Heart left ventricle (tissue), 16 donors: ENCODE measurements at regions not wholly inside any gene's neighbourhood (a gene's known extent, or its start where the extent isn't known, plus 50 kb on each side); places are given as distances from the start of the nearest gene placed in this dataset.

Source experiments
- ATAC-seq, 4 donors: fragments of 200-7000 bp; cut with Tn5 transposase; one replicate each; pipeline ENCODE4 v1.9.1; 2020 to 2022; ENCODE audit warnings: moderate library complexity in 4 of 4, mild to moderate bottlenecking in 3 of 4, moderate number of reproducible peaks in 1 of 4
- DNase-seq, 5 donors: peaks; one replicate each; pipeline ENCODE4 v3.0.0-alpha.2; 2020
- H3K27ac ChIP-seq, 12 donors: fragments of 200-600 bp; sonication (generic) in 4 of 12; one replicate each; pipeline versions ENCODE4 v1.5.0 to v1.8.0; 2016 to 2022; ENCODE audit warnings: mild to moderate bottlenecking in 2 of 12
- H3K27me3 ChIP-seq, 9 donors: fragments of 200-600 bp; sonication (generic) in 2 of 9; one replicate each; pipeline versions ENCODE4 v1.5.1 to v1.8.0; 2016 to 2022; ENCODE audit warnings: mild to moderate bottlenecking in 3 of 9
- H3K36me3 ChIP-seq, 9 donors: fragments of 200-600 bp; sonication (generic) in 2 of 9; one replicate each; pipeline versions ENCODE4 v1.5.0 to v1.8.0; 2018 to 2022; ENCODE audit warnings: mild to moderate bottlenecking in 2 of 9
- H3K4me1 ChIP-seq, 12 donors: fragments of 200-600 bp; sonication (generic) in 4 of 12; one replicate each; pipeline versions ENCODE4 v1.5.0 to v1.8.0; 2016 to 2022; ENCODE audit warnings: mild to moderate bottlenecking in 3 of 12
- H3K4me3 ChIP-seq, 12 donors: fragments of 200-600 bp; sonication (generic) in 4 of 12; one replicate each; pipeline versions ENCODE4 v1.5.0 to v1.8.0; 2017 to 2022; ENCODE audit warnings: mild to moderate bottlenecking in 9 of 12, moderate library complexity in 4 of 12
- H3K9me3 ChIP-seq, 12 donors: fragments of 200-600 bp; sonication (generic) in 4 of 12; one replicate each; pipeline versions ENCODE4 v1.5.0 to v1.8.0; 2016 to 2022; ENCODE audit warnings: mild to moderate bottlenecking in 1 of 12
- POLR2A ChIP-seq, 2 donors: fragments of 450-650 bp; IDR thresholded peaks; one replicate each; pipeline ENCODE4 v1.6.1; 2017; ENCODE audit warnings: antibody characterized with exemption in 2 of 2, mild to moderate bottlenecking in 2 of 2, moderate library complexity in 2 of 2
- WGBS, 4 donors: extraction: QIAGEN DNeasy Blood & Tissue Kit in 2 of 4; methylation state at CpG; one replicate each; pipeline versions ENCODE4 v1.1.5 to v1.1.7; 2013 to 2018; 5-methylcytosine and 5-hydroxymethylcytosine counted together
- intact Hi-C, 10 donors: fragments of 100-400 bp; cut with DNase I; formaldehyde crosslinking; loops; one replicate each; pipeline versions ENCODE4 v1.11.1 to v1.14.2; 2022
- TF ChIP-seq, protein P1 (sequence below), 12 donors: fragments of 200-600 bp; sonication (generic) in 4 of 12; IDR thresholded peaks; one replicate each; pipeline versions ENCODE4 v1.5.0 to v1.8.0; 2018 to 2022; ENCODE audit warnings: antibody characterized with exemption in 12 of 12, mild to moderate bottlenecking in 5 of 12
- donor health status: ischemic (EF 13 %, LVEDD 7.1; RV severe dilation, severe dysfunction).
- donor health status: healthy with polysubstance abuse.
- donor health status: DM: no; HTN: yes; CAD: no.
- donor health status: DM: no; HTN: no; CAD: no.
- donor health status: ischemic (EF 25% LVEDD 6.9; RV normal size, moderate dysfunction).
- donor health status: ischemic (EF 25% LVEDD 5.7; RV mildly dilated, moderate dysfunction).
- donor health status: healthy.
- donor health status: DM: yes; HTN: yes; CAD: no.
- donor health status: ischemic (EF 35%, LVEDD 5.7; RV mildly dilated, moderate dysfunction).
- donor health status: nonischemic (EF 11% LVEDD 7.7; RV severe dilation, severe dysfunction).
- donor health status: DM: yes; HTN: yes; CAD: no.
- donor health status: PGD.
- donor health status: ischemic (EF 29% LVEDD 5.4; RV normal size, mild dysfunction).
- donor health status: nonischemic (EF 23%, LVEDD 6.1; RV moderate dilation, normal function).

DNA sequence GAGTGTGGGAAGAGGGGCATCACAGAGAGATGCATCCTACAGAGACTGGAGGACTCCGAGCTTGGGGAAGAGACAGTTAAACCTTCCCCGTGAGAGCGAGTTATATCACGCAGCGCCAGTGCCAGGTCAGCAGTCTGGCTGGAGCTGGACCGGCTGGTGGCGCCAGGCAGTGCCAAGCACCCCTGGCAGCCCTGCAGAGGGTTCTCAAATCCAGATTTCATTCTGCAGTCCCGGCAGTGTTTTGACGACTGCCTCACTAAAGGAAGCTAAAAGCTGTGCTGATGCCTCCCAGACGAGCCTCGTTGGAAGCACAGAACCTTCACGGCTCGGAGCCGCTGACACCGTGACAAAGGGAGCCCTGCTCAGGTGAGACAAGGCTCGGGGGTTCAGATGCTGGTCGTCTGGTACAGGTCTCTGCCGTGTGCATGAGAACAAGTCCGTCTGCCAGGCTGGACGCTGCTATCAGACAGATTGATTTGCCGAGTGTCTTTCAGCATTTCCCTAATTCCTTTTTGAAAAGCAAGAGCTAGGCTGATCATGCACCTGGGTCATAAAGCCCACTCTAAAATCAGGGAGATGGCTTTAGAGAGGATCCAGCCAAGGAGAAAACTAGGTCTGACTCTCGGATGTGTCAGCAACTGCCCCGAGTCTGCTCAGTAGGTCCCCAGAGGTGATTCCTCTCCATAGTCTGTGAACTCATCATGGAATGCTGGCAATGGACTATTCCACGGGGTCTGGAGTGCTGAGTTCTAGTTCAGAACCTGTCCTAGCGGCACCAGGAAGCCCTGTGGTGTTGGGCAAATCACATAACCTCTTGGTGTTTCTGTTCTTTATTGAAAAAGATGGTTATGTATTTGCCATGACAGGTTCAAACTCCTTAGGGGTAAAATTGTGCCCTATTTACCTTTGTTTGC is 240.6 kb downstream of the SOX11 start:
- TF ChIP-seq, protein P1, sequence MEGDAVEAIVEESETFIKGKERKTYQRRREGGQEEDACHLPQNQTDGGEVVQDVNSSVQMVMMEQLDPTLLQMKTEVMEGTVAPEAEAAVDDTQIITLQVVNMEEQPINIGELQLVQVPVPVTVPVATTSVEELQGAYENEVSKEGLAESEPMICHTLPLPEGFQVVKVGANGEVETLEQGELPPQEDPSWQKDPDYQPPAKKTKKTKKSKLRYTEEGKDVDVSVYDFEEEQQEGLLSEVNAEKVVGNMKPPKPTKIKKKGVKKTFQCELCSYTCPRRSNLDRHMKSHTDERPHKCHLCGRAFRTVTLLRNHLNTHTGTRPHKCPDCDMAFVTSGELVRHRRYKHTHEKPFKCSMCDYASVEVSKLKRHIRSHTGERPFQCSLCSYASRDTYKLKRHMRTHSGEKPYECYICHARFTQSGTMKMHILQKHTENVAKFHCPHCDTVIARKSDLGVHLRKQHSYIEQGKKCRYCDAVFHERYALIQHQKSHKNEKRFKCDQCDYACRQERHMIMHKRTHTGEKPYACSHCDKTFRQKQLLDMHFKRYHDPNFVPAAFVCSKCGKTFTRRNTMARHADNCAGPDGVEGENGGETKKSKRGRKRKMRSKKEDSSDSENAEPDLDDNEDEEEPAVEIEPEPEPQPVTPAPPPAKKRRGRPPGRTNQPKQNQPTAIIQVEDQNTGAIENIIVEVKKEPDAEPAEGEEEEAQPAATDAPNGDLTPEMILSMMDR (IDR thresholded peaks at IDR 0.05): peak in 5 of 12 donors; percentile 9 to 37 (median 31)
- no peak for TF ChIP-seq POLR2A (IDR thresholded peaks at IDR 0.05)
- DNase-seq (peak in 4 of 5 donors; percentile 51 to 79 (median 60)), ATAC-seq (peak; percentile 92 to 97 (median 96))
- peak overlapping the region in 10 of 12 donors; percentile 8 to 51 (median 30) for H3K4me3 ChIP-seq
- peaks cover 0 to 13% (median 0%) of the 10 kb centered on the region in 12 donors for H3K9me3 ChIP-seq
- WGBS, 4 donors: 39 to 55% (median 47%) methylated on average over 25 of the region's 25 CpGs
- intact Hi-C loops: loop anchor here in 1 of 10 donors (10.0 kb wide), 2 partner anchors 422 to 842 kb away; no protein-coding TSS in a partner anchor
- peaks cover 0 to under 1% (median 0%) of the 10 kb centered on the region in 12 donors for H3K4me1 ChIP-seq
- H3K27me3 ChIP-seq: no peaks in the 10 kb centered on the region
- peak overlapping the region in 1 of 12 donors; percentile 11 for H3K27ac ChIP-seq
- no peaks in the 10 kb centered on the region for H3K36me3 ChIP-seq

DNA sequence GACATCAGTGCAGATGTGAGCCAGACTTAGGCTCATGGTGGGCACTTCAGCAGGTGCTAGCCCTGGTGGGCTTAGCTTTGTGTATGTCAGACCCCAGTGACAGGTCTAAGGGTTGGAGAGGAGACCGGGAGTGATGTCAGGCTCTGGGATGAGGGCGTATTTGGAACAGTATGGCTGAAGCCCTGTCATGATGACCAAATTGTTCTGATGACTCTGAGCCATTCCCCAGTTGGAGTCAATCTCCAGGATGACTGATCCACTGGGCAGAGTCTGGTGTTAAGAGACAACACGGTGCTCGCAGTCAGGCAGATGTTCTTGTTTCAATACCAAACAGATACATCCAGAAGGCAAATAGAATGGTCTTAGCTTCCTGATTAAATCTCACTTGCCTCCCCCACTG is 241.5 kb downstream of the SOX11 start:
- H3K4me3 ChIP-seq: no peak overlapping the region
- no peak for TF ChIP-seq POLR2A (IDR thresholded peaks at IDR 0.05)
- TF ChIP-seq, protein P1 (IDR thresholded peaks at IDR 0.05): no peak
- WGBS, 4 donors: 76 to 96% (median 86%) methylated on average over 4 of the region's 4 CpGs
- H3K9me3 ChIP-seq: peaks cover 0 to 13% (median 0%) of the 10 kb centered on the region in 12 donors
- H3K36me3 ChIP-seq: no peaks in the 10 kb centered on the region
- intact Hi-C loops: loop anchor here in 1 of 10 donors (10.0 kb wide), 2 partner anchors 421 to 841 kb away; no protein-coding TSS in a partner anchor
- H3K4me1 ChIP-seq: peaks cover 0 to 8% (median 0%) of the 10 kb centered on the region in 12 donors
- H3K27me3 ChIP-seq: no peaks in the 10 kb centered on the region
- DNase-seq (no peak), ATAC-seq (no peak)
- H3K27ac ChIP-seq: no peak overlapping the region

DNA sequence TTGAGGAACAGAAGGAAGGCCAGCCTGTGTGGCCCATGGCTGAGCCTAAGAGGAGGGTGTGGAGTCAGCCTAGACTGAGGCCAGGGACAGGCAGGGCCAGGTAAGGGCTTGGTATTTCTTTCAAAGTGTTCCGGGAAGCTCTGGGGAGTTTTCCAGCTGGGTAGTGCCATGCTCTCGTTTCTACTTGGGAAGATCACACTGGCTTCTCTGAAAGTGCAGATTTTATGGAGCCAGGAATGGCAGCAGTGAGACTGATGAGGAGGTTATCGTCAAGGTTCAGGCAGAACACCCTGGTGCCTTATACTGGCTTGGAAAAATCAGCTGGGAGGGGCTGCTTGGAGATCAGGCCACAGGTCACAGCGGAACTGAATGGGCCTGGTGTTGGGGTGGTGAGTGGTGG is 245.1 kb downstream of the SOX11 start:
- ATAC-seq (no peak), DNase-seq (no peak)
- TF ChIP-seq, protein P1 (IDR thresholded peaks at IDR 0.05): no peak
- TF ChIP-seq POLR2A (IDR thresholded peaks at IDR 0.05): no peak
- no peak overlapping the region for H3K4me3 ChIP-seq
- intact Hi-C loops: loop anchor here in 1 of 10 donors (10.0 kb wide), 2 partner anchors 417 to 837 kb away; no protein-coding TSS in a partner anchor
- H3K27ac ChIP-seq: no peak overlapping the region
- H3K4me1 ChIP-seq: peaks cover 0 to 19% (median 0%) of the 10 kb centered on the region in 12 donors
- H3K9me3 ChIP-seq: no peaks in the 10 kb centered on the region
- H3K27me3 ChIP-seq: no peaks in the 10 kb centered on the region
- WGBS, 4 donors: 52 to 73% (median 63%) methylated on average over 4 of the region's 4 CpGs
- H3K36me3 ChIP-seq: no peaks in the 10 kb centered on the region
